Testis (tissue), 2 donors: ENCODE measurements at regions not wholly inside any gene's neighbourhood (a gene's known extent, or its start where the extent isn't known, plus 50 kb on each side); places are given as distances from the start of the nearest gene placed in this dataset.

Experiments
- DNase-seq: peaks from one replicate; pipeline ENCODE4 v3.0.0-alpha.2; 2019
- H3K27ac ChIP-seq, 2 donors: fragments of 200-600 bp; sonication (generic); one replicate each; pipeline ENCODE4 v1.5.1; 2019
- H3K27me3 ChIP-seq: fragments of 200-600 bp; sonication (generic); one replicate; pipeline ENCODE4 v1.5.1; 2019
- H3K36me3 ChIP-seq: fragments of 200-600 bp; sonication (generic); one replicate; pipeline ENCODE4 v1.5.1; 2017; ENCODE audit warnings: low read depth; ENCODE audit errors: missing control alignments
- H3K4me1 ChIP-seq: fragments of 200-600 bp; sonication (generic); one replicate; pipeline ENCODE4 v1.5.1; 2019
- H3K4me3 ChIP-seq, 2 donors: fragments of 200-600 bp; sonication (generic); one replicate each; pipeline ENCODE4 v1.5.1; 2017 to 2019
- H3K9me3 ChIP-seq: fragments of 200-600 bp; sonication (generic); one replicate; pipeline ENCODE4 v1.5.1; 2017
- POLR2A ChIP-seq: fragments of 450-650 bp; IDR thresholded peaks from one replicate; pipeline ENCODE4 v1.6.1; 2017; ENCODE audit warnings: antibody characterized with exemption, mild to moderate bottlenecking, moderate library complexity
- WGBS, 2 donors: methylation state at CpG; one replicate each; pipeline ENCODE4 v1.1.5; 2018; 5-methylcytosine and 5-hydroxymethylcytosine counted together
- intact Hi-C: fragments of 100-400 bp; cut with DNase I; formaldehyde crosslinking; loops from one replicate; pipeline ENCODE4 v1.15.1; 2023; ENCODE audit warnings: low total_unique reads
- TF ChIP-seq, protein P1 (sequence below), 3 experiments: fragments of 450-650 bp in 2 of 3; fragments of 200-600 bp in 1 of 3; sonication (generic) in 1 of 3; IDR thresholded peaks; one replicate each; pipeline ENCODE4 v1.5.1; 2016 to 2019; ENCODE audit warnings: antibody characterized with exemption in 3 of 3, mild to moderate bottlenecking in 2 of 3, moderate library complexity in 1 of 3

DNA sequence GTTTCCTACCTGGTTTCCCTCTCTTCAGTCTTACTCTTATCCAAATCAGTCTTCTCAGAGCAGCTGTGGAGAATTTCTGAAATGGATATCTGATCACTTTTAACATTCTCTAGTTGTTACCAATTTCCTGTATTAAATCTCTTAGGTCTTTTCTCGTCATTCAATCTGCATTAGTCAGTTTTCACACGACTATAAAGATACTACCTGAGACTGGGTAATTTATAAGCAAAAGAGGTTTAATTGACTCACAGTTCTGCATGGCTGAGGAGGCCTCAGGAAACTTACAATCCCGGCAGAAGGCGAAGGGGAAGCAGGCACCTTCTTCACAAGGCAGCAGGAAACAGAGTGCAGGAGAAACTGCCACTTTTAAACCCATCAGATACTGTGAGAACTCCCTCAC lies 444.8 kb downstream of the GATA3 start:
- intact Hi-C loops: no loop called here
- no peak overlapping the region for H3K4me3 ChIP-seq
- no peak overlapping the region for H3K27ac ChIP-seq
- no peaks in the 10 kb centered on the region for H3K9me3 ChIP-seq
- TF ChIP-seq POLR2A: no peak
- TF ChIP-seq, protein P1, sequence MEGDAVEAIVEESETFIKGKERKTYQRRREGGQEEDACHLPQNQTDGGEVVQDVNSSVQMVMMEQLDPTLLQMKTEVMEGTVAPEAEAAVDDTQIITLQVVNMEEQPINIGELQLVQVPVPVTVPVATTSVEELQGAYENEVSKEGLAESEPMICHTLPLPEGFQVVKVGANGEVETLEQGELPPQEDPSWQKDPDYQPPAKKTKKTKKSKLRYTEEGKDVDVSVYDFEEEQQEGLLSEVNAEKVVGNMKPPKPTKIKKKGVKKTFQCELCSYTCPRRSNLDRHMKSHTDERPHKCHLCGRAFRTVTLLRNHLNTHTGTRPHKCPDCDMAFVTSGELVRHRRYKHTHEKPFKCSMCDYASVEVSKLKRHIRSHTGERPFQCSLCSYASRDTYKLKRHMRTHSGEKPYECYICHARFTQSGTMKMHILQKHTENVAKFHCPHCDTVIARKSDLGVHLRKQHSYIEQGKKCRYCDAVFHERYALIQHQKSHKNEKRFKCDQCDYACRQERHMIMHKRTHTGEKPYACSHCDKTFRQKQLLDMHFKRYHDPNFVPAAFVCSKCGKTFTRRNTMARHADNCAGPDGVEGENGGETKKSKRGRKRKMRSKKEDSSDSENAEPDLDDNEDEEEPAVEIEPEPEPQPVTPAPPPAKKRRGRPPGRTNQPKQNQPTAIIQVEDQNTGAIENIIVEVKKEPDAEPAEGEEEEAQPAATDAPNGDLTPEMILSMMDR (IDR thresholded peaks at IDR 0.05): no peak
- 67 to 72% methylated on average over 4 of the region's 4 CpGs for WGBS, 2 donors
- H3K36me3 ChIP-seq: no peaks in the 10 kb centered on the region
- no peaks in the 10 kb centered on the region for H3K4me1 ChIP-seq
- no peak for DNase-seq
- H3K27me3 ChIP-seq: no peaks in the 10 kb centered on the region

- Histone ChIP-seq H3K4me1 (no peaks in the 10 kb centered on the region), H3K9me3 (no peaks in the 10 kb centered on the region), H3K4me3 (no peak overlapping the region), H3K27ac (no peak overlapping the region), H3K36me3 (no peaks in the 10 kb centered on the region), H3K27me3 (no peaks in the 10 kb centered on the region)
- intact Hi-C loops: no loop called here
- TF ChIP-seq POLR2A: no peak
- TF ChIP-seq, protein P1 (IDR thresholded peaks at IDR 0.05): no peak
- DNase-seq: no peak
These were observed 445.4 kb downstream of the GATA3 start for GRCh38 chr10:8499752-8500390.

GRCh38 chr10:8502573-8502972 lies 448.1 kb downstream of the GATA3 start:
- Histone ChIP-seq H3K27me3 (no peaks in the 10 kb centered on the region), H3K4me1 (no peaks in the 10 kb centered on the region), H3K9me3 (no peaks in the 10 kb centered on the region), H3K4me3 (no peak overlapping the region), H3K27ac (no peak overlapping the region), H3K36me3 (no peaks in the 10 kb centered on the region)
- WGBS, 2 donors: 70 to 77% methylated on average over 5 of the region's 5 CpGs
- no peak for DNase-seq
- intact Hi-C loops: no loop called here
- TF ChIP-seq, protein P1 (IDR thresholded peaks at IDR 0.05): no peak

- TF ChIP-seq POLR2A: no peak
- TF ChIP-seq, protein P1 (IDR thresholded peaks at IDR 0.05): no peak
- no peak for DNase-seq
- intact Hi-C loops: no loop called here
These were observed 450.0 kb downstream of the GATA3 start for GRCh38 chr10:8504499-8504898.

DNA sequence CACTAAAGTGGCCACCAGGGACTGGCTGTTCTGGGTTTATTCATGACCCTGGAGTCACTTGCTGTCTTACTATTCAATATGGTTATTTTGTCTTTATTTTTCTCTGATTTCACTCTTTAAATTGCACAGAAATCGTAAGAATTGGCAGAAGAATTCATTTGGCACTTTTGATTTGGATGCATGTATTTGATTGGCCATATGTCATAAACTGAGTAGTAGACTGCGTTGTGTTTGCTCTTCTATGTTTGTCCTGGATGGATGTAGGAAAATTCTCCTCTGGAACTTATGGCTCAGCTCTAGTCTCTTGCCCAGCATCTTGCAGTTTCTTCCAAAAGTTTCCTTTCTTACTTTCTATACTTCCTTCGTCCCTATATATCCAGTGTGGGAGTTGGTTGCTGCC lies 452.7 kb downstream of the GATA3 start:
- Histone ChIP-seq H3K27me3 (no peaks in the 10 kb centered on the region), H3K4me1 (no peaks in the 10 kb centered on the region), H3K27ac (no peak overlapping the region), H3K9me3 (no peaks in the 10 kb centered on the region), H3K36me3 (no peaks in the 10 kb centered on the region), H3K4me3 (no peak overlapping the region)
- 78 to 87% methylated on average over 3 of the region's 3 CpGs for WGBS, 2 donors
- intact Hi-C loops: no loop called here
- TF ChIP-seq POLR2A: no peak
- TF ChIP-seq, protein P1 (IDR thresholded peaks at IDR 0.05): no peak
- no peak for DNase-seq

More at GRCh38 chr10:8504499-8504898, 450.0 kb downstream of the GATA3 start:
- Histone ChIP-seq H3K9me3 (no peaks in the 10 kb centered on the region), H3K4me1 (no peaks in the 10 kb centered on the region), H3K27ac (no peak overlapping the region), H3K4me3 (no peak overlapping the region), H3K36me3 (no peaks in the 10 kb centered on the region), H3K27me3 (no peaks in the 10 kb centered on the region)
- WGBS, 2 donors: 32 to 43% methylated on average over 10 of the region's 10 CpGs
